ENCODE measurements at regions not wholly inside any gene's neighbourhood (a gene's known extent, or its start where the extent isn't known, plus 50 kb on each side); places are given as distances from the start of the nearest gene placed in this dataset.

- Histone ChIP-seq H3K9me3 (ENCODE audit: control insufficient read depth in 1 of 2, insufficient read depth in 1 of 2, low read depth in 1 of 2, low read length in 2 of 2) (no peaks in the 10 kb centered on the region), H3K4me2 (ENCODE audit: low read length) (no peak overlapping the region), H3K36me3 (ENCODE audit: control insufficient read depth in 1 of 2, insufficient read depth in 2 of 2, low read length in 2 of 2) (no peaks in the 10 kb centered on the region), H3K27me3 (ENCODE audit: insufficient read depth, low read length) (no peaks in the 10 kb centered on the region), H3K79me2 (ENCODE audit: insufficient read depth, low read length) (no peaks in the 10 kb centered on the region), H3K9me2 (ENCODE audit: insufficient read depth) (no peaks in the 10 kb centered on the region), H3K9ac (ENCODE audit: low read length) (no peak overlapping the region), H3K4me1 (ENCODE audit: control insufficient read depth in 1 of 2, insufficient read depth in 2 of 2, low read length in 2 of 2) (no peaks in the 10 kb centered on the region), H3K27ac (ENCODE audit: low read depth, low read length) (no peak overlapping the region), H2AFZ (ENCODE audit: low read depth, low read length, poor library complexity, severe bottlenecking) (no peak overlapping the region), H4K20me1 (ENCODE audit: insufficient read depth) (no peaks in the 10 kb centered on the region), H3K4me3 (replicated peaks in 1 of 2; ENCODE audit: low read depth in 1 of 2, low read length in 2 of 2) (no peak overlapping the region)
- no peak for TF ChIP-seq EZH2phosphoT487 (IDR thresholded peaks at IDR 0.05; ENCODE audit: borderline replicate concordance)
- no peak for TF ChIP-seq CBX3 (IDR thresholded peaks at IDR 0.05; ENCODE audit: low read depth)
- TF ChIP-seq CEBPB (IDR thresholded peaks at IDR 0.05; ENCODE audit: low read depth): no peak
- TF ChIP-seq SRF (IDR thresholded peaks at IDR 0.05; ENCODE audit: low read depth): no peak
- TF ChIP-seq REST (IDR thresholded peaks at IDR 0.05; ENCODE audit: low read depth): no peak
- TF ChIP-seq TCF7L2 (IDR thresholded peaks at IDR 0.05; ENCODE audit: borderline replicate concordance, extremely low read depth, insufficient read depth, insufficient read length): no peak
- no peak for TF ChIP-seq EGR1 (IDR thresholded peaks at IDR 0.05; ENCODE audit: low read depth)
- TF ChIP-seq ZNF274 (IDR thresholded peaks at IDR 0.05; ENCODE audit: low read depth, low read length): no peak
- no peak for TF ChIP-seq JUND (IDR thresholded peaks at IDR 0.05)
- TF ChIP-seq MAX (IDR thresholded peaks at IDR 0.05): no peak
- no peak for TF ChIP-seq ELF1 (IDR thresholded peaks at IDR 0.05; ENCODE audit: borderline replicate concordance, low read depth)
- TF ChIP-seq ZBTB33 (IDR thresholded peaks at IDR 0.05; ENCODE audit: extremely low read depth, insufficient replicate concordance, low read length): no peak
- no peak for TF ChIP-seq ATF3 (IDR thresholded peaks at IDR 0.05)
- TF ChIP-seq SP1 (IDR thresholded peaks at IDR 0.05; ENCODE audit: low read depth): no peak
- no peak for TF ChIP-seq SIN3A (IDR thresholded peaks at IDR 0.05; ENCODE audit: low read depth)
- TF ChIP-seq CTCF (IDR thresholded peaks at IDR 0.05 in 2 of 3, conservative IDR thresholded peaks at IDR 0.05 in 1 of 3; ENCODE audit: borderline replicate concordance in 1 of 3, insufficient read depth in 1 of 3, low read depth in 2 of 3, low read length in 2 of 3): no peak
- no peak for TF ChIP-seq RAD21 (IDR thresholded peaks at IDR 0.05; ENCODE audit: low read depth)
- ChIA-PET POLR2A (no interaction called here), RAD21 (ENCODE audit: low non-redundant PET in 1 of 2, low total read pairs in 2 of 2, uncharacterized antibody in 2 of 2, unreplicated experiment in 2 of 2) (no interaction called here), CTCF (no interaction called here)
- no peak for DNase-seq (ENCODE audit: low read depth, low spot score)
- no TSS peak for BruUV-seq (replicated peaks)
- ATAC-seq: no peak
- intact Hi-C loops (cut with micrococcal nuclease): no loop called here
Measured at GRCh38 chr1:103435443-103435842, 90.1 kb upstream of the RNPC3 start.

All from HCT116 (cell line).